HG02884 (cell line): ENCODE measurements at regions not wholly inside any gene's neighbourhood (a gene's known extent, or its start where the extent isn't known, plus 50 kb on each side); places are given as distances from the start of the nearest gene placed in this dataset.
A peak's percentile ranks its signal among the peaks of the same experiment; 100 is the strongest.

Experiments used
- ATAC-seq: cut with Tn5 transposase; IDR thresholded peaks from one replicate; pipeline ENCODE4 v1.9.1; 2021; ENCODE audit warnings: mild to moderate bottlenecking, moderate library complexity; ENCODE audit not compliant: unreplicated experiment

GRCh38 chr13:76533251-76533650 is 353.0 kb downstream of the KCTD12 start:
- ATAC-seq: no peak

- ATAC-seq: no peak
Measured at GRCh38 chr13:76527041-76527440, 359.2 kb downstream of the KCTD12 start.

- ATAC-seq: peak; percentile 81
Measured at GRCh38 chr13:76523740-76524340, 362.4 kb downstream of the KCTD12 start.

DNA sequence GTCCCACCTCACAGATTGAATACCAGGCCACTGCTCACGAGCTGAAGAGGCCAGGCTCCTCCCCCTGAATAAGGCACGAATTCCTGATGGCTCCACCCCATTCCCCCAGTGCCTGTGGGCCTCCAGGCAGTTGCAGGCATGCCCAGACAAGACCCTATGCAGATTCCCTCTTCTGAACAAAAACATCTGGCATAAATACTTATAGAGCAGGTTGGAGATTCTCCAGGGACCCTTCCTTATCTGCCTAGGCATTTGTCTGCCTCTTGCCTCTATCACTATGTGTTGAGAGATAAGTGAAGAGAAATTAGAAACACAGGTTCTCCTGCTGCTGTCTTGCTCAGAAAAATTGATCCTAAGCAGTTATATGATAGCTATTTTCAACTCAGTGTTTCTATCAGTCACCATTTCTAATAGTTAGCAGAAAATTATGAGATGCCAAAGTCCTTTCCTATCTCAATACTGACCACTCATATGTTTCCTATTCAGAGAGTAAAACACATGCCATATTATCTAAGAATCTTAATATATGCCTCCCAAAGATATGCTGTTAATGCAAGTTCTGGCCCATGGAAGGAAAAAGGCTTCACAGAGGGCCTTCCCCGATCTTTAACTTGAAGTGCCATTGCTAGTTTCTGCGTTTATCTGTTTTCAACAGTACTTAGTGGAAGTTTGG is 364.0 kb downstream of the KCTD12 start:
- no peak for ATAC-seq

DNA sequence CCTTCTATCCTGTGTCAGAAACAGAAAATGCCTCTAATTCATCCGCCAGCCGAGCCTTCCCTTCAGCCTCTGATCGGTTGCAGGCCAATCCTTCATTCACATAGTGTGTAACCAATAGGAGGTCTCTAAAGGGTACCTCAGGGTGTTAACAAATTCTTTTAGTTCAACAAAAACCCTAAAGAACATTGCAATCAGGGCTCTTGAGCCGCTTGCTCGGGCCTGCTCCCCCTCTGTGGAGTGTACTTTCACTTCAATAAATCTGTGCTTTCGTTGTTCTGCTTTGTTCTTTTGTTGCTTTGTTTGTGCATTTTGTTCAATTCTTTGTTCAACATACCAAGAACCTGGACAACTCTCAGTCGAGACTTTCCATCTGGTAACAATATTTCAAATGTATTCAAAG is 366.5 kb downstream of the KCTD12 start:
- ATAC-seq: no peak

DNA sequence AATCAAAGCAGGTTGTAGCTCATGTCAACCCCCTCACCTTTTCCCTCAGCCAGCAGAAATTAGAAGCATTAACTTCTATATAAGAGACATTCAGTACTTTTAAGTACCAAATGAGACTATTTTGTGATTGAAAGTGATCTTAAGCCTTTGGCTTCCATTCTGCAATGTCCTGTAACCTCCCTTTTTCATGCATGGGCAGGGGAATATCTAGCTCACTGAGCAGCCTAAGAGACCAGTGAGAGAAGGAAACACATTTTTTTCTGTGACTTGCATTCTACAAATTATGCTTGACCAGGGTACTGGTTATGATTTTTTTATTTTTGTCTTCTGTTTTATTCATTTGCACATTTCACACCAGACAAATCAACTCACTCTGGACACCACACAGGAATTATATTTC is 369.6 kb downstream of the KCTD12 start:
- no peak for ATAC-seq

- no peak for ATAC-seq
Measured at GRCh38 chr13:76516013-76516412, 370.2 kb downstream of the KCTD12 start.

- ATAC-seq: no peak
Measured at GRCh38 chr13:76512721-76513145, 373.5 kb downstream of the KCTD12 start.

DNA sequence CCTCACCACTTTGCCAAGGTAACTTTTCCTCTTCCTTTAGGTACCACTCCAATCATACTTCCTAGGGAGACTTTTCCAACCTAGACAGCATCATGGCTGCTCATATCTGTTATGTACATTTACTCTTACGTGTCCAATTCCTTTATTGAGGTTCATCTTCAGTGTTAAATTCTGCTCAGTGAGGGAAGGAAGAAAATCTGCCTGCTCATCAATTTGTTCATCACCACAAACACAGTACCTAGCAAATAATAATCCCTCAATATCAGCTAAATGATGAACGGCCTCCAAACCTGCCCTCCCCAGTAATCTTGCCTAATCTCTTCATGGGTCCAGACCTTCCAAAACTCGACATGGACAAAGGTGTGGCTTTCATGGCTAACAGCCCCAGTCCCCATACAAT is 380.8 kb downstream of the KCTD12 start:
- no peak for ATAC-seq

DNA sequence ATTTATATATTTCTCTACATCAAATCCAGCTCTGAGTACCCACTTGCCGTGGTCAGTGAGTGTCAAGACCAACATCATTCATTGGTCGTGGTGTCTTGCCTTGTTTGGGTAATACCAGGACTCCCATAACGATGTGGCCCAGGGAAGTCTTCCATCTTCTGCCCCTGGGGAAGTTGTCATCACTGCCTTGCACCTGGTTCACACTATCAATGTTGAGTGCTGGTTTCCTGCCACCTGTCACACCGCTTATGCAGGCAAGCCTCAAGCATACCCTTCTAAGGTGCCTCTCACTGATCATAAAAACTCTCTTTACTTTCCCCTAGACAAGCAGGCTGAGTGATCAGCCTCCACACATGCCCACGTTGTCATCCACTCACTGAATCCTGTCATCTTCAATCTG is 382.4 kb downstream of the KCTD12 start:
- ATAC-seq: no peak

DNA sequence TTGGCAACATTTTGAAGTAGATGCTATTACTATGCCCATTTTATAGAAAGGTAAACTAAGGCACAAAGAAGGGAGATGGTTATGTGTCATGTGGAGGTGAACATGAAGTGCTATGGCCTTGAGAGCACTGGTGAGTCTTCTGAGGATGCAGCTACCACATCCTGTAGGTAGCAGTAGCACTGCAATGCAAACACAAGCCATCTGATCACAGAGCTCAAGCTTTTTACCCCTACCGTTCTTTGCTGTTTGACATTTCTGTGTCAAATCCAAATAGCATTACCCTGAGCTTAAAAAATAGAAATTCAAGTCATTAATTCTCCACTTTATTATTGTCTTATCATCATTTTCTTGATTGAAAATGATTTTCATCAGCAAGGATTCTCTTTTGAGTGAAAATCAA is 382.9 kb downstream of the KCTD12 start:
- no peak for ATAC-seq

GRCh38 chr13:76500894-76501293 is 385.3 kb downstream of the KCTD12 start:
- no peak for ATAC-seq

GRCh38 chr13:76499891-76500290 is 386.3 kb downstream of the KCTD12 start:
- no peak for ATAC-seq

GRCh38 chr13:76489274-76489673 is 396.9 kb downstream of the KCTD12 start:
- ATAC-seq: no peak

DNA sequence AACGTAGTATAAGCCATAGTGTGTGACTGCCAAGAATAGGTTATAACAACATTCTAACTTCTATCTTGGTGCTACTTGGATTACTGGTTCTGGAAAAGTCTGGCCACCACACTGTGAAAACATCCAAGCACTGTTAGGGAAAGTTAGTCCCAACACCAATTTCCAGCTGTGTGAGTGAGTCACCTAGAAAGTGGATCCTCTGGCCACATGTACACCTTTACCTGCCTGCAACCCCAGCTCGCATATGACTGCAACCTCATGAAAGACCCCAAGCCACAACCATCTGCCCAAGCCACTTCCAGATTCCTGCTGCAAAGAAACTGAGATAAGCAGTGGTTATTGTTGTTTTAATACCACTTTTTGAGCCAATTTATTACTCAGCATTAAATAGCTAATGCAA is 404.5 kb downstream of the KCTD12 start:
- no peak for ATAC-seq

GRCh38 chr13:76474966-76475365 is 411.2 kb downstream of the KCTD12 start:
- no peak for ATAC-seq

DNA sequence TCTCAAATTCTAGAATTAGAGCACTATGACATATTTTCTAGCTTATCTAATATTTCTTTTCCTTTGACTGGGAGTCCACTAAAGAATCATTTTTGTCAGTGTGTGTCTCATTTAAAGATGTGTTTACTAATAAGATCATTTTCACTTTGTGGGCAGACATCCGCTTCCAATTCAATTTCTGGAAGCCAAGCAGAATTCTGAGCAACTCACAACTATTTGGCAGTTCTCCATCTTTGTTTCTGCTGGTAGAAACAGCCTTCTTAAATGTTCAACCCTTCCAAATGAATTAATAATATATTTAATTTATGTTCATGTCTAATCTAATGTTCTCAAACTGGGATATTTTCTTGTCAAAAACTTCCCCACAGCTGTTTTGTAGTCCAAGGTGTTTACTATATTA is 411.8 kb downstream of the KCTD12 start:
- ATAC-seq: no peak

DNA sequence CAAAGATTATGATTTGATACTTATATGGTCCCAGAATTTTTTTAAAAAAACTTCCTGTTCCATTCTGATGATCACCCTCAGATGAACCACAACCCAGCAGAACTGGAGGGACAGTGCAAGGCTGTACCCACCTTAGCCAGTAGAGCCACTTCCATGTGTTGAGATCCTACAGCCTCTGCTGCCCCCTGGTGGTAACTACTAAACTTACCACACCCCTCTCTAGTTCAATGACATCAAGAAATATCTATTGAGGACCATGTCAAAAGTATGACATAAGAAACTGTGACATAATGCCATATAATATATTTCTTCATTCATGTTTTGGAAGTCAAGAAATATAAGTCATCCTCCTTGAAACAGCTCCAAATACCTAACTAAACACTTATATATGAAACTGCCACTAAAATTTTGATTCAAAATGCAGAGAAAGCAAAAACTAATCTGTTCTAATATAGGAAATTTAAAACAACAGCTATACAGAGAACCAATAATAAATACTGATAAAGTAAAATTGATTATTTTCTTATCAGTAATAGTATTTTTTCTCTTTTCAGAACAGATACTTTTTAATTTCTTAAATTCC is 412.6 kb downstream of the KCTD12 start:
- peak; percentile 99 for ATAC-seq

DNA sequence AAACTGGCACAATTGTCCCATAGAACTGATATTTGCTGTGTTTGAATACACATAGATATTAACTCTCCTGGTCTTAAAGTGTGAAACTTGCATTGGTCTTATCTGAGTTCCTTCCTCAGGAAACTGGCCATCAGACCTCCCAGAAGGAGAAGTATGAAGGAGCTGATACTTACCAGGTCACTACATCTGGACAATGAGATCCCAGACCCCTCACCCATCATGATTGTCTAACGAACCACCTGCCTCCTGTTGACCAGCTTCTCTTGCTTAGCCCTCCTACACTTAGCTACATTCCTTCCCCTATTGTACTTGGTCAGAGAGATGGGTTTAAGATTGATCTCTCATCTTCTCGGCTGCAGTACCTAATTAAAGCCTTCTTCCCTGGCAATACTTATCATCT is 413.3 kb downstream of the KCTD12 start:
- ATAC-seq: no peak

DNA sequence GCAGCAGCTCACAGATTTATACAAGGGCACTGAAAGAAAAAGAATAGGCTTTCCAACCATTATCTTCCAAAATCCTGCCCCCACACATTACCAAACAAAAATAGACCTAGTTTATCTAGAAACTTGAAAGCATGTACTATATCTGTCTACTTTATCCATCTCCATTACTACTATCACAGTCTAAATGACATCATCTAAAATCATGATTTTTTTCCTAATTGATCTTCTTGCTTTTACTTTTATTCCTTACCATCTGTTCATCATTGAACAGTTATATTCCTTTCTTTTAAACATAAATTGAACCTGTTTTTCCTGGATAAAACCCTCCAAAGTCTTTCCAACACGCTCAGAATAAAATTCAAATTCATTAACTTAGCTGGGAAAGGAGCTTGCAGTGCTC is 414.7 kb downstream of the KCTD12 start:
- ATAC-seq: no peak

DNA sequence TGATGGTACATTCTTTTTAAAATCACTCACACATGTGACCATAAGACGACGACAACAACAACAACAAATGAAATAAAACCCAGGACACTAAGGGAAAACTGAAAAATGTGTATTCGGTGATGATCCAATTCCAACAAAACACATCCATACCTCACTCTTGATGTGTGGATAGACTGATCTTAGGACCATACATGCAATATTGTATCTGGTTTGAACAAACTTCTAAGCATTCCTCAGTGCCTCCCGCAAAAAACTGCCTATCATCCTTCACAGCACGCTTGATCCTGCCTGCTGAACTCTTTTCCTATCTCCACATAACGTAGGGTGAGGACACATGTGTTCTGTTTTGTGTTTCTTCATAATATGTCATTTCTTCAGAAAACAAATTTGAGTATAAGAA is 415.2 kb downstream of the KCTD12 start:
- no peak for ATAC-seq

DNA sequence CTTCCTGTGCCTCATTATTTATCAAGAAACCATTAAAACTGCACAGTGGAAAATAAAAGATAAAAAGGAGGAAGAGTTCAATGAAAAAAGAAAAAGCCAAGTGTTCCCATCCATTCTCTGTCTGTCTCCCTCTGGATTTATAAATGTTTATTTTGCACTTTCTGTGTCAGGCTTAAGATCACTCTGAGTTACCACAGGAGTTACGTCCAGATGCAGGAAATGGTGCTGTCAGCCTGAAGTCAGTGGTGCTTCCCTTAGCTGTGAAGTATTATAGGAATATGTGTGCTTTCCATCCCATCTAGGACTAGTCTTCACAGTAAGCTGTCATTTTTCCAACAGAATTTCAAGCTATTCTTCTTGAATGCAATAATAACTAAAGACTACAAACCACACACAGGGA is 420.2 kb downstream of the KCTD12 start:
- ATAC-seq: no peak

DNA sequence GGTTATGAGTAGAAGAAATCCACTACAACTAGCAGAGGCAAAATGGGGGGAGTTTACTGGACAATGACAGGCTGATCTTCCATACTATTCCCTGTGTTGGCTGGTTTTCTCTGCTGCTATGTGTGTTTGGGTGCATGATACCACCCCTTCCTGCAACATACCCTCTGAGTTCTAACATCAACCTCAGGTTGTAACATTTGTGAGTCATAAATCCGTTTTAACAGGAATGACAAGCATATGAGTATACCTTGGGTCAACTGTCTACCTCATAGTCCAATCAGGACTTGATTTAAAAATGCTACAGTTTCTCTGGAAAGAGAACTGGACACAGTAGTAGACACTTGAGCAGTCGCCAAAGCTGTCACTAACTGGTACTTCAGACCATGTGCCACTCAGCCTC is 422.9 kb downstream of the KCTD12 start:
- ATAC-seq: no peak
